Left lung (tissue), 4 donors: ENCODE measurements at regions not wholly inside any gene's neighbourhood (a gene's known extent, or its start where the extent isn't known, plus 50 kb on each side); places are given as distances from the start of the nearest gene placed in this dataset.
A peak's percentile ranks its signal among the peaks of the same experiment; 100 is the strongest.
"Not testable (repeated sequence)": the region's sequence is repeated elsewhere in the genome, so short reads cannot be mapped to it uniquely, and the experiment has no call there.

ENCODE experiments used
- ATAC-seq: fragments of 200-7000 bp; cut with Tn5 transposase; one replicate; pipeline ENCODE4 v1.9.1; 2020; ENCODE audit warnings: moderate library complexity
- DNase-seq, 4 donors: peaks; one replicate each; pipeline ENCODE4 v3.0.0-alpha.2; 2013 to 2020
- H3K27ac ChIP-seq, 2 donors: fragments of 200-600 bp; sonication (generic) in 1 of 2; one replicate each; pipeline versions ENCODE4 v1.5.0 to v1.8.0; 2020 to 2021
- H3K27me3 ChIP-seq, 2 donors: fragments of 200-600 bp; sonication (generic) in 1 of 2; one replicate each; pipeline versions ENCODE4 v1.5.0 to v1.8.0; 2020 to 2021
- H3K36me3 ChIP-seq, 2 donors: fragments of 200-600 bp; sonication (generic) in 1 of 2; one replicate each; pipeline versions ENCODE4 v1.5.0 to v1.8.0; 2020 to 2021
- H3K4me1 ChIP-seq, 2 donors: fragments of 200-600 bp; one replicate each; pipeline ENCODE4 v1.8.0; 2021
- H3K4me3 ChIP-seq, 2 donors: fragments of 200-600 bp; sonication (generic) in 1 of 2; one replicate each; pipeline versions ENCODE4 v1.5.0 to v1.8.0; 2020 to 2021; ENCODE audit warnings: mild to moderate bottlenecking in 1 of 2
- H3K9me3 ChIP-seq, 2 donors: fragments of 200-600 bp; sonication (generic) in 1 of 2; one replicate each; pipeline versions ENCODE4 v1.5.0 to v1.8.0; 2020 to 2021
- intact Hi-C, 2 donors: fragments of 100-400 bp; cut with DNase I; formaldehyde crosslinking; loops; one replicate each; pipeline versions ENCODE4 v1.11.2 to v1.14.2; 2022
- TF ChIP-seq, protein P1 (sequence below), 2 donors: fragments of 200-600 bp; sonication (generic) in 1 of 2; IDR thresholded peaks; one replicate each; pipeline versions ENCODE4 v1.5.0 to v1.8.0; 2021; ENCODE audit warnings: antibody characterized with exemption in 2 of 2
- donor health status: DM: no; HTN: yes; CAD: no.
- donor health status: DM: no; HTN: no; CAD: no.

DNA sequence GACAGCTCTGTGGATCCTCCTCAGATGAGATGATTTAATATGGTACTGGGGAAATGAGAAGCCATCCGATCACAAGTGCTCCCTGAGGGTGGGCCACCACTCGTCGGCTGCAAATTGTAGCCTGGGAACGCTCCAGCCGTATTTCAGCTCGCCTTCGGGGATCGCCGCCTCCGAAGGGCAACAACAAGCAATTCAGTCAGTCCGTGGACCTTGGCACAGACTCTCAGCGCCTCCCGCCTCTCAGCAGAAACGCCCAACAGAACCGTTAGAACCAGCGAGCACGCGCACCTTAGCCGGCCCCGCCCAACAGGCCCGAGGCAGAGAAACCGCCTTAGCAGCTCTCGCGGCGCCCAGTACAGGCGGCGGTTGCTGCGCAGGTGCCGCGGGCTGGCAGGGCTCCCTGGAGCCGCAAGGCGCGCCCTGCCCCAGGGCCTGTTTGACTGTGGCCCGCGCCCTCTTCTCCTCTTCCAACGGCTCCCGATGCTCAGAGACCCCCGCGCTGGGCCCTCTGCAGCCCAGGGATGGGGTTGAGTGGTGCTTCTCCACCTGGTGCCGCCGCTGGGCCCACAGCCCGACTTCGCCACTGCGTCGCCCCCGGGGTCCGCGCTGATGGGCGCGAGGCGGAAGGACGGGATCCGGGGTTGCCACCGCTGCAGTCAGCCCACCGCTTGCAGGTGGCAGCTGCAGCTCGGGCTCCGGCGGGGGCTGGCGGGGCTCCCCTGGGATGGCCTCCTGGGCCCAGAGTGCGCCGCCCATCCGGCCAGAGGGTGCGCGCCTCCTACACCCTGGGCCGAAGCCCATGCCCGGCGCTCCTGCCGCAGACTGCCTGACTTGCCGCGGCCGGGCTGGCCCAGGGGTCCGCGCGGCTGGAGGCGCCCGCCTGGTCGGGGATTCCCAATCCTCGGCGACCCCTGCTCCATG is 77.9 kb upstream of the PABPC3 start:
- H3K27ac ChIP-seq, H3K36me3 ChIP-seq, intact Hi-C loops, H3K9me3 ChIP-seq: not testable (repeated sequence)
- peaks cover 0 to 11% of the 10 kb centered on the region in 2 donors for H3K4me1 ChIP-seq
- H3K27me3 ChIP-seq: peaks cover 18 to 88% of the 10 kb centered on the region in 2 donors
- H3K4me3 ChIP-seq: peak overlapping the region; percentile 15 to 35
- peak in 2 of 4 donors; percentile 52 to 86 for DNase-seq
- peak; percentile 93 for ATAC-seq

DNA sequence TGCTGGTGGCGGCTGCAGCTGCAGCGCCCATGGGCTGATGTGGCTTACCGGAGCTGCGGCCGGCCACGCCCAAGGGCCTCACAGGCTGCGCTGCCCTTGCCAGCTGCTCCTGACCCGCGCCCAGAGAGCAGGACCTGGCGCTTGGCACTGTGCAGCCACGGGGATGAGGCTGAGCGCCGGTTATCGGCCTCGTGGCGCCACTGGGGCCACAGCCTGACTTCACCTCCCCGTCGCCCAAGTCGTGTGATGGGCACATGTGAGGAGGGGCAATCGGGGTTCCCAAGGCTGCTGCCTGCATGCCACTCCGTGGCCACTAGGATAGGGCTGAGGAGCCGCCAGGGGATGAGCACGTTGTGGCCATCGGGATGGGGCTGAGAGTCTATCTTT is 77.2 kb upstream of the PABPC3 start:
- ATAC-seq: no peak
- peak overlapping the region; percentile 15 to 35 for H3K4me3 ChIP-seq
- H3K27me3 ChIP-seq: peaks cover 18 to 88% of the 10 kb centered on the region in 2 donors
- TF ChIP-seq, protein P1, sequence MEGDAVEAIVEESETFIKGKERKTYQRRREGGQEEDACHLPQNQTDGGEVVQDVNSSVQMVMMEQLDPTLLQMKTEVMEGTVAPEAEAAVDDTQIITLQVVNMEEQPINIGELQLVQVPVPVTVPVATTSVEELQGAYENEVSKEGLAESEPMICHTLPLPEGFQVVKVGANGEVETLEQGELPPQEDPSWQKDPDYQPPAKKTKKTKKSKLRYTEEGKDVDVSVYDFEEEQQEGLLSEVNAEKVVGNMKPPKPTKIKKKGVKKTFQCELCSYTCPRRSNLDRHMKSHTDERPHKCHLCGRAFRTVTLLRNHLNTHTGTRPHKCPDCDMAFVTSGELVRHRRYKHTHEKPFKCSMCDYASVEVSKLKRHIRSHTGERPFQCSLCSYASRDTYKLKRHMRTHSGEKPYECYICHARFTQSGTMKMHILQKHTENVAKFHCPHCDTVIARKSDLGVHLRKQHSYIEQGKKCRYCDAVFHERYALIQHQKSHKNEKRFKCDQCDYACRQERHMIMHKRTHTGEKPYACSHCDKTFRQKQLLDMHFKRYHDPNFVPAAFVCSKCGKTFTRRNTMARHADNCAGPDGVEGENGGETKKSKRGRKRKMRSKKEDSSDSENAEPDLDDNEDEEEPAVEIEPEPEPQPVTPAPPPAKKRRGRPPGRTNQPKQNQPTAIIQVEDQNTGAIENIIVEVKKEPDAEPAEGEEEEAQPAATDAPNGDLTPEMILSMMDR (IDR thresholded peaks at IDR 0.05): no peak
- peaks cover 0 to 11% of the 10 kb centered on the region in 2 donors for H3K4me1 ChIP-seq
- peak in 1 of 4 donors; percentile 77 for DNase-seq
- H3K9me3 ChIP-seq: no peaks in the 10 kb centered on the region
- no peaks in the 10 kb centered on the region for H3K36me3 ChIP-seq
- no peak overlapping the region for H3K27ac ChIP-seq
- intact Hi-C loops: no loop called here

DNA sequence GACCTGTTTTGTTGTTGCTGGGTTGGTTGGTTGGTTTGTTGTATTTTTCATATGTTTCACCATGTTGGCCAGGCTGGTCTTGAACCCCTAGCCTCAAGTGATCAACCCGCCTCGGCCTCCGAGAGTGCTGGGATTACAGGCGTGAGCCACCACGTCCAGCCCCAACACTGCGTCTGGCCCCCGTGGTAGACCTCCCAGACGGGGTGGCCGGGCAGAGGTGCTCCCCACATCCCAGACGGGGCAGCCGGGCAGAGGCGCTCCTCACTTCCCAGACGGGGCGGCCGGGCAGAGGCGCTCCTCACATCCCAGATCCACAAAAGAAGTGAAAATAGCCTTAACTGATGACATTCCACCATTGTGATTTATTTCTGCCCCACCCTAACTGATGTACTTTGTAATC is 76.2 kb upstream of the PABPC3 start:
- DNase-seq, H3K4me3 ChIP-seq, H3K27ac ChIP-seq, H3K9me3 ChIP-seq, H3K36me3 ChIP-seq, intact Hi-C loops, ATAC-seq: not testable (repeated sequence)
- Histone ChIP-seq H3K27me3 (peaks cover 18 to 87% of the 10 kb centered on the region in 2 donors), H3K4me1 (peaks cover 0 to 11% of the 10 kb centered on the region in 2 donors)

DNA sequence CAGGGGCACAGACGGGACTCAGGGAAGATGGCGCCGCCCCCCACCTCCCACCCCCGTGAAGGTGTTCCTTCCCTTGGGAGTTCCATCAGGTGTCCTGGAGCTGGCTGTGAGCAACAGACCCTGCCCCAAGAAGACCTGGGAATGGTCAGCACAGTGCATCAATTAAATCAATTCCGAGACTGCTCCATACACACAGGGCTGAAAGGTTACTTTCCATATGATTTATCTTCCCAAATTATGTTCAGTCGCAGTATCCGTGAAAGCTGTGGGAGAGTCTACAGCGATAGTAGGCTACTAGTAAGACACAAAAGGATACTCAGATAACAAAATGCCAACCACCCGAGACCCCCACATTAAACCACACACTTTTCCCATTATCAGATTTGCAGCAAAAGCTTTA is 71.8 kb upstream of the PABPC3 start:
- intact Hi-C loops: no loop called here
- Histone ChIP-seq H3K36me3 (no peaks in the 10 kb centered on the region), H3K27ac (no peak overlapping the region), H3K27me3 (peaks cover 2 to 58% of the 10 kb centered on the region in 2 donors), H3K4me3 (no peak overlapping the region), H3K9me3 (no peaks in the 10 kb centered on the region), H3K4me1 (no peaks in the 10 kb centered on the region)
- ATAC-seq (no peak), DNase-seq (no peak)
- TF ChIP-seq, protein P1 (IDR thresholded peaks at IDR 0.05): no peak

DNA sequence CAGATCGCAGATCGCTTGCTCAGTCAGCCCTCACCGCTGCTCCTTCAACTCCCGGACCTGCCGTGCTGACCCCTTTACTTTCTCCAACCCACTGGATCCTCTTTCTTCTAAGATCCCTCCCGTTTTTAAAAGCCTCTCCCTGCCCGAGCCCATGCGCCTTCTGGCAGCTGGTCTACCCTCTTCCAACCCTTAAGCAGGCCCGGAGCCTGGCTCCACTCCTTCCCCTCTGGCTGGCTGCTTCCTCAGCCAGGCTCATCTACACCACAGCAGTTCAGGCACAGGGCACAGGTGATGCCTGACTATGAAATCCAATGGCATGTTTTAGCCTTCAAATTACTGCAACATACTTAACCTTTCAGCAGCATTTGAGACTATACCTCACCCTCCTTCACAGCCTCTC is 63.8 kb upstream of the PABPC3 start:
- TF ChIP-seq, protein P1 (IDR thresholded peaks at IDR 0.05): no peak
- no peaks in the 10 kb centered on the region for H3K4me1 ChIP-seq
- H3K27ac ChIP-seq: no peak overlapping the region
- no peaks in the 10 kb centered on the region for H3K9me3 ChIP-seq
- H3K4me3 ChIP-seq: no peak overlapping the region
- H3K27me3 ChIP-seq: peaks cover 0 to 47% of the 10 kb centered on the region in 2 donors
- H3K36me3 ChIP-seq: no peaks in the 10 kb centered on the region
- intact Hi-C loops: no loop called here
- ATAC-seq: no peak
- no peak for DNase-seq

DNA sequence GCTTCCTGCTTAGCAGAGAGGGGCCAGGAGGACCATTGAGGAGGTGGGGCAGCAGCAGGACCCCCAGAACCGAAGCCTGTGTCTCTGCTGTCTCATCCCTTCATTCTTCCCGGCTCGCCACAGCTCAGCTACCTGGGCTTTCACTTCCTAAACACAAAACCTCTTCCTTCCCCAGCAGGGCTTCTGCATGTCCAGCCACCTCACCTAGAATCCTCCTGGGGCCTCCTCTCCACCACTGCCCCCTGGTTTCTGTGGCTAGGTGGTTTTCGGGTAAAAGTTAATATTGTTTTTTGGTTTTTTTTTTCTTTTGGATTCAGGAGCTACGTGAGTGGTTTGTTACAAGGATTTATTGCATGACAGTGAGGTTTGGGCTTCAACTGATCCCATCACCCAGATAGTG is 61.8 kb upstream of the PABPC3 start:
- intact Hi-C loops: no loop called here
- no peak overlapping the region for H3K27ac ChIP-seq

More for the DNA sequence above, 61.8 kb upstream of the PABPC3 start:
- H3K4me3 ChIP-seq: no peak overlapping the region
- DNase-seq (no peak), ATAC-seq (no peak)
- H3K36me3 ChIP-seq: no peaks in the 10 kb centered on the region
- H3K4me1 ChIP-seq: no peaks in the 10 kb centered on the region
- TF ChIP-seq, protein P1 (IDR thresholded peaks at IDR 0.05): no peak
- H3K9me3 ChIP-seq: no peaks in the 10 kb centered on the region
- peaks cover 0 to 61% of the 10 kb centered on the region in 2 donors for H3K27me3 ChIP-seq
